Testis (tissue), 2 donors: ENCODE measurements at regions not wholly inside any gene's neighbourhood (a gene's known extent, or its start where the extent isn't known, plus 50 kb on each side); places are given as distances from the start of the nearest gene placed in this dataset.

Experiments
- CTCF ChIP-seq, 3 experiments: fragments of 450-650 bp in 2 of 3; fragments of 200-600 bp in 1 of 3; sonication (generic) in 1 of 3; IDR thresholded peaks; one replicate each; pipeline ENCODE4 v1.5.1; 2016 to 2019; ENCODE audit warnings: antibody characterized with exemption in 3 of 3, mild to moderate bottlenecking in 2 of 3, moderate library complexity in 1 of 3
- POLR2A ChIP-seq: fragments of 450-650 bp; IDR thresholded peaks from one replicate; pipeline ENCODE4 v1.6.1; 2017; ENCODE audit warnings: antibody characterized with exemption, mild to moderate bottlenecking, moderate library complexity

DNA sequence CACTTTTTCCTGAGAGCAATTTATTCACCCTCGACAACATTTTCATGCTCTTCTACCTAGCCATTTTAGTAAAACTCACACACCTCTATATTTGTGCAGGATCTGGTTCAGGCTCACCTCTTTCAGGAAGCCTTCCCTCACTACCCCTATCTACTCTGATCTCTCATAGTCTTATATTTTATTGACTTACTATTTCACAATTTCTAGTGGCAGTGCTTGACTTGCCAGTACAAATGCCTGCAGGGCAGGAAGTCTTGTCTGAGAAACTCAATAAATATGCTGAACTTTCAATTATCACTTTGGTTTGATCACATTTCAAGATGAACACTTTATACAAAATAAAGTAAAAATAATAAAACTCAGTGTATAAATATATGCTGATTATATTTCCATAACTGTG is 226.8 kb downstream of the CETN3 start:
- TF ChIP-seq CTCF (IDR thresholded peaks at IDR 0.05) (no peak), POLR2A (no peak)
